ENCODE measurements at regions not wholly inside any gene's neighbourhood (a gene's known extent, or its start where the extent isn't known, plus 50 kb on each side); places are given as distances from the start of the nearest gene placed in this dataset.

DNA sequence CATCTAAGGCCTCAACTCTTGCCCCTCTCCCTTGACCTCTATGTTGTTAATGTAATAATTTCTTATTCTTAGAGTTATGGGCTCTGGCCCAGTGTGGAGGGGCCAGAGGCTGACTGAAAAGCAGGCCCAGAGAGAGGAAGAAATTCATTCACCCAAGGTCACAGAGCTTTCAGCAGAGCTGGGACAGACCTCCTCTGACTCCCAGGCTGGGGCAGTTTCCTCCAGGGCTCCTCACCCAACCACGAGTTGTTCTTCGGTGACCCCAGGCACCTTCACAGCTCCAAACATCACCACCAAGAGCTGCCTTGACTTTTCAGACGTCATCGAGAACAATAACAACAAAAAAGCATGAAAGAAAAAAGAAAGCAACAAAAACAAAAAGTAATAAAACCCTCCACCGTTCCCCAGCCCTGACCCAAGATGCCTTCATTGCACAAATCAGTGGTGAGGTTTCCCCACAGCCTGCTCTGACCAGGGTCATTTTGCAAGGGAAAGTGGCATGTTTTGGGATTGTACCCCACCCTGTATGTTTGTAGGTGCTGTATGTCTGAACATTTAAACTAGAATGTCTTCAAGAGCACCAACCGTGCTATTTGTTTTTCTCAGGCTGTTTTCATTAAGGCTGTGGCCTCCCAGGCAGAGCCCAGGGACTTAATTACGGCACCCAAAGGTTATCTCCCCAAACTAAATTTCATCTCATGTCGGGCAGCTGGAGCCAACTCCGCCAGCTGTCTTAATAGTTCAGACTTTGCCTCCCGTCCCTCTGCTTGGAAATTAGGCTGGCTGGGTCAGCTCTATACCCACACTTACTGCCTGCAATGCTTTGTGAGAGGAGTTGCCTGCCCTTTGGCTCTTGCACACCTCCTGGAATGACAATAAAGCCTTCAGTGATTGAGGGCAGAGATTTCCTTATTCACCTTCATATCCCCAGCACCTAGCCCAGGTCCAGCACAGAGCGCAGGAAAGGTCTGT, 173.8 kb downstream of the RPLP1 start (continued):
- TF ChIP-seq MAFK (IDR thresholded peaks at IDR 0.05; ENCODE audit: low read depth, low read length) = no peak

DNA sequence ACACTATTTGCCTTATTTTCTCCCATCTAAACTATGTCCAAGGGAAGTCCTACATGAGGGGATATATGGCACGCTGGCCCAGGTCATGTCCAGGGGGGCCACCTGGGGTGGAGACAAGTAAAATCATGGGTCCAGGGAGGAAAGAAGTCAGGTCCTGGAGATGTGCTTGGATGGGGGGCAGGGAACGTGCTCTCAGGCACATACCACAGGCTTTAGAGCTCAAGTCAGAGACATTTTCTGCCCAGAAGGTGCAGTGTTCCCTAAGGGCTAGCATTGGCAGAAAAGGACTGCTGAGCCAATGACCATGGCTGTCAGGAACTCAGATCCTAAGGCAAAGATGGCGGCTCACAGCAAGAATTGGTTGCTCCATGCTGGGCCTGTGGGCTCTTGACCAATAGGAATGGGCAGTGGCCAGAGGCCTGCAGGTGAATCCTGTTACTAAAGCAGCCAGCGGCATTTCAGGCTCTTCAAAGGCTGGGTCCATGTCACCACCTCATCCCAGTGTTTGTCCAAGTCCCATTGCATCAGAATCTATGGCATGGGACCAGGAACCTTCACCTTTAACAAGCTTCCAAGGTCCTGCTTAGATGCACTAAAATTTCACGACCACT, 175.0 kb downstream of the RPLP1 start:
- Histone ChIP-seq H4K20me1 (ENCODE audit: insufficient read depth, low read length) (no peaks in the 10 kb centered on the region), H3K36me3 (ENCODE audit: control insufficient read depth, insufficient read depth, low read length) (no peaks in the 10 kb centered on the region), H3K4ac (ENCODE audit: low read depth, low read length) (no peak overlapping the region), H3K27ac (ENCODE audit: insufficient read depth, low read length) (no peak overlapping the region), H2AFZ (replicated peaks; ENCODE audit: low read length, poor library complexity) (no peak overlapping the region), H4K8ac (ENCODE audit: low read depth in 2 of 2, low read length in 2 of 2) (no peak overlapping the region), H3K9me3 (ENCODE audit: control insufficient read depth, insufficient read depth, low read length) (0 out of 2 replicates have a peak, but pooled peaks cover 2% of the 10 kb centered on the region), H3K14ac (replicated peaks; ENCODE audit: low read depth, low read length) (no peak overlapping the region), H3K18ac (ENCODE audit: low read depth, low read length) (no peak overlapping the region), H4K5ac (ENCODE audit: low read depth, low read length) (no peak overlapping the region), H3K79me1 (ENCODE audit: low read depth in 1 of 2, low read length in 2 of 2) (no peaks in the 10 kb centered on the region), H2BK15ac (ENCODE audit: low read depth, low read length) (no peak overlapping the region), H4K91ac (ENCODE audit: insufficient read depth, low read depth, low read length) (no peak overlapping the region), H3K9ac (ENCODE audit: low read depth, low read length) (no peak overlapping the region), H3K4me2 (ENCODE audit: low read depth, low read length) (no peak overlapping the region), H3K4me3 (ENCODE audit: insufficient read depth, low read depth, low read length) (no peak overlapping the region), H2BK120ac (ENCODE audit: low read depth, low read length) (no peak overlapping the region), H2BK20ac (ENCODE audit: low read depth, low read length) (no peak overlapping the region), H3K27me3 (ENCODE audit: control insufficient read depth, insufficient read depth, low read length) (peaks cover 58% of the 10 kb centered on the region), H3K9me1 (ENCODE audit: insufficient read depth, low read length) (0 out of 2 replicates have a peak, but pooled peaks cover 3% of the 10 kb centered on the region), H2AK9ac (replicated peaks; ENCODE audit: low read depth, low read length, poor library complexity) (no peak overlapping the region), H2BK5ac (ENCODE audit: low read depth, low read length, poor library complexity, severe bottlenecking) (no peak overlapping the region), H2AK5ac (ENCODE audit: low read depth, low read length) (no peak overlapping the region), H3K23ac (ENCODE audit: low read depth, low read length) (no peak overlapping the region), H3K56ac (ENCODE audit: extremely low read depth, insufficient read depth, low read length) (no peak overlapping the region), H3K4me1 (ENCODE audit: control insufficient read depth, insufficient read depth, low read length) (no peaks in the 10 kb centered on the region)
- dilution Hi-C loops (cut with HindIII; ENCODE audit: low sequenced_read_pairs, unreplicated experiment) = no loop called here
- no peak for DNase-seq
- POLR2A ChIA-PET (ENCODE audit: unreplicated experiment) = no interaction called here
- no peak for ATAC-seq (ENCODE audit: low read depth)
- intact Hi-C loops (cut with micrococcal nuclease) = no loop called here
- BruUV-seq (replicated peaks) = no TSS peak
- TF ChIP-seq FOS (IDR thresholded peaks at IDR 0.05; ENCODE audit: low read depth, low read length) = no peak
- TF ChIP-seq MAZ (IDR thresholded peaks at IDR 0.05; ENCODE audit: borderline replicate concordance, low read depth, low read length) = no peak
- no peak for TF ChIP-seq CHD1 (IDR thresholded peaks at IDR 0.05; ENCODE audit: low read depth, low read length)
- no peak for TF ChIP-seq MXI1 (IDR thresholded peaks at IDR 0.05; ENCODE audit: borderline replicate concordance, low read depth, low read length)
- no peak for TF ChIP-seq RAD21 (IDR thresholded peaks at IDR 0.05; ENCODE audit: low read length)
- 20% methylated on average over 2 of the region's 5 CpGs; no CpG with 5 or more reads in 1 of the 2 experiments for WGBS, 2 experiments (ENCODE audit: extremely low coverage in 2 of 2, insufficient read length in 1 of 2)
- in situ Hi-C loops (cut with MboI; ENCODE audit: low sequenced_read_pairs) = no loop called here
- CTCF ChIA-PET = no interaction called here
